HCT116 (cell line): ENCODE measurements at regions not wholly inside any gene's neighbourhood (a gene's known extent, or its start where the extent isn't known, plus 50 kb on each side); places are given as distances from the start of the nearest gene placed in this dataset.

Experiments
- CTCF ChIP-seq, 3 experiments: fragments of 200-600 bp in 1 of 3; sonication (generic) in 1 of 3; IDR thresholded peaks in 2 of 3; conservative IDR thresholded peaks in 1 of 3; 2 replicates each; pipeline ENCODE4 v1.5.1; 2012 to 2017; ENCODE audit warnings: low read depth in 2 of 3, low read length in 2 of 3, antibody characterized with exemption in 1 of 3, borderline replicate concordance in 1 of 3, control low read depth in 1 of 3, mild to moderate bottlenecking in 1 of 3, mixed read lengths in 1 of 3, mixed run types in 1 of 3, moderate library complexity in 1 of 3; ENCODE audit not compliant: insufficient read depth in 1 of 3
- EGR1 ChIP-seq: IDR thresholded peaks from 2 replicates; pipeline ENCODE4 v1.6.1; 2012; ENCODE audit warnings: low read depth
- ELF1 ChIP-seq: IDR thresholded peaks from 2 replicates; pipeline ENCODE4 v1.6.1; 2012; ENCODE audit warnings: low read depth, borderline replicate concordance
- EZH2 ChIP-seq: fragments of 200-600 bp; sonication (generic); IDR thresholded peaks from 2 replicates; pipeline ENCODE4 v1.6.1; 2017; ENCODE audit warnings: antibody characterized with exemption, mixed run types
- FOSL1 ChIP-seq: IDR thresholded peaks from 2 replicates; pipeline ENCODE4 v1.6.1; 2012; ENCODE audit warnings: low read depth
- JUND ChIP-seq: IDR thresholded peaks from 2 replicates; pipeline ENCODE4 v1.6.1; 2012
- POLR2A ChIP-seq: IDR thresholded peaks from 2 replicates; pipeline ENCODE4 v1.7.0; 2011; ENCODE audit warnings: borderline replicate concordance; ENCODE audit not compliant: insufficient read depth, insufficient read length; ENCODE audit errors: extremely low read depth
- POLR2AphosphoS5 ChIP-seq: IDR thresholded peaks from 2 replicates; pipeline ENCODE4 v1.6.1; 2011; ENCODE audit warnings: mild to moderate bottlenecking, low read depth, low read length, moderate library complexity
- REST ChIP-seq: IDR thresholded peaks from 2 replicates; pipeline ENCODE4 v1.6.1; 2012; ENCODE audit warnings: low read depth
- SIN3A ChIP-seq: IDR thresholded peaks from 2 replicates; pipeline ENCODE4 v1.6.1; 2012; ENCODE audit warnings: low read depth
- SP1 ChIP-seq: IDR thresholded peaks from 2 replicates; pipeline ENCODE4 v1.6.1; 2012; ENCODE audit warnings: low read depth
- ZFX ChIP-seq: fragments of 450-650 bp; IDR thresholded peaks from 2 replicates; pipeline ENCODE4 v1.6.1; 2017
- ZNF274 ChIP-seq: fragments of 200-500 bp; sonication (Bioruptor generic); IDR thresholded peaks from 2 replicates; pipeline ENCODE4 v1.6.1; 2014; ENCODE audit warnings: mild to moderate bottlenecking, low read depth, low read length, inconsistent platforms
- TF ChIP-seq, protein P1 (sequence below): IDR thresholded peaks from 2 replicates; pipeline ENCODE4 v1.6.1; 2012

GRCh38 chr5:135192351-135192750, 158.3 kb upstream of the PITX1 start:
- TF ChIP-seq FOSL1 (no peak), EZH2 (no peak), EGR1 (no peak), CTCF (IDR thresholded peaks at IDR 0.05 in 2 of 3, conservative IDR thresholded peaks at IDR 0.05 in 1 of 3; ENCODE audit: borderline replicate concordance in 1 of 3, insufficient read depth in 1 of 3, low read depth in 2 of 3, low read length in 2 of 3) (no peak), POLR2AphosphoS5 (no peak), SP1 (no peak), REST (no peak), POLR2A (no peak), SIN3A (no peak), ZNF274 (no peak), ELF1 (no peak), JUND (no peak), ZFX (no peak)
- TF ChIP-seq, protein P1, sequence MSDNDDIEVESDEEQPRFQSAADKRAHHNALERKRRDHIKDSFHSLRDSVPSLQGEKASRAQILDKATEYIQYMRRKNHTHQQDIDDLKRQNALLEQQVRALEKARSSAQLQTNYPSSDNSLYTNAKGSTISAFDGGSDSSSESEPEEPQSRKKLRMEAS, result no peak
